Effector memory CD8-positive, alpha-beta T cell (primary cell): ENCODE measurements at regions not wholly inside any gene's neighbourhood (a gene's known extent, or its start where the extent isn't known, plus 50 kb on each side); places are given as distances from the start of the nearest gene placed in this dataset.

Source experiments
- ATAC-seq: fragments of 150-1000 bp; cut with Tn5 transposase; replicated peaks from 2 replicates; pipeline ENCODE4 v1.10.0; 2021; ENCODE audit warnings: mild to moderate bottlenecking, moderate library complexity
- DNase-seq, 3 experiments: peaks; one replicate each; pipeline ENCODE4 v3.0.0; 2021
- H3K27ac Mint-ChIP-seq, 2 donors: one replicate each; pipeline ENCODE4 v1.8.0; 2022; ENCODE audit warnings: mild to moderate bottlenecking in 2 of 2, mixed read lengths in 2 of 2, moderate library complexity in 2 of 2
- H3K27me3 Mint-ChIP-seq, 2 donors: one replicate each; pipeline ENCODE4 v1.8.0; 2022; ENCODE audit warnings: mixed read lengths in 2 of 2
- H3K36me3 Mint-ChIP-seq: one replicate; pipeline ENCODE4 v1.8.0; 2022; ENCODE audit warnings: mild to moderate bottlenecking, moderate library complexity, mixed read lengths; ENCODE audit not compliant: insufficient read depth
- H3K4me1 Mint-ChIP-seq, 2 donors: one replicate each; pipeline ENCODE4 v1.8.0; 2022; ENCODE audit warnings: low read depth in 2 of 2, mixed read lengths in 2 of 2
- H3K4me3 Mint-ChIP-seq, 2 donors: one replicate each; pipeline ENCODE4 v1.8.0; 2022; ENCODE audit warnings: mild to moderate bottlenecking in 2 of 2, mixed read lengths in 2 of 2, moderate library complexity in 2 of 2
- H3K9me3 Mint-ChIP-seq, 2 donors: one replicate each; pipeline ENCODE4 v1.8.0; 2022; ENCODE audit warnings: mixed read lengths in 2 of 2

GRCh38 chr9:14967450-14968321 lies 57.5 kb upstream of the FREM1 start:
- Mint-ChIP-seq H3K36me3 (no peaks in the 10 kb centered on the region), H3K9me3 (peaks cover 0 to 3% of the 10 kb centered on the region in 2 donors), H3K27ac (no peak overlapping the region), H3K4me3 (no peak overlapping the region), H3K27me3 (peaks cover 0 to 10% of the 10 kb centered on the region in 2 donors), H3K4me1 (no peaks in the 10 kb centered on the region)
- no peak for DNase-seq
- no peak for ATAC-seq

DNA sequence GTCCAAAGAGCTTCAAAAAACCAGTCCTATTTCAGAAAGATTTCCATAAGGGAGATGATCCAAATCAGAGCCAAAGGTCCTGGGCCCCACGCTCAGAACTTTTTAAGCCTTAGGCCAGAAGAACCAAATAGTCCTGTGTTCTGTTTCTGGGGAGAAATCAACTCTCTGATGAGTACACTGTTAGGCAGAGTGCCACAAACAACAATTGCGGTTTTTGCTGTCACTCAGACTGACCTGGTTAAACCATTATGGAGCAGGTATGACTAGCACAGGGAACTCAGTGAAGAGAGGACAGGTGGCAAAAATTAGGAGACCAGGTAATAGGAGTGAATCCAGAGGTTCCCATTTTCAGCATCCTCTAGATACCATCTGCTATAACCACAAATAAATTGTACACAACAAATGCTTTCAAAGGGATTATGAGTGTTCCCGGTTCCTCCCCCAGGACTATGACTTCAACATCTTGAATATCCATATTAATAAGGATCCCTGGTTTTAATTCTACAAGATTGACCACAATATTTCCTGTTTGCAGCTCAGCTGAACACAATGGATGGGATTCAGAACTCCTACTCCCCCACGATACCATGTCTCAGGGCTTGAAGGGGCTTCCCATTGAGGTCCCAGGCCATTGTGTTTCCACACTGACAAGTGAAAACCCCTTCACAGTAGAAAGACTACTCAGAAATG lies 52.1 kb upstream of the FREM1 start:
- H3K27me3 Mint-ChIP-seq = peaks cover 0 to 10% of the 10 kb centered on the region in 2 donors

GRCh38 chr9:14961372-14962068 lies 51.3 kb upstream of the FREM1 start:
- H3K4me1 Mint-ChIP-seq = peaks cover 0 to 2% of the 10 kb centered on the region in 2 donors

More for the DNA sequence above, 52.1 kb upstream of the FREM1 start:
- ATAC-seq = no peak
- no peak overlapping the region for H3K27ac Mint-ChIP-seq
- peaks cover 1 to 7% of the 10 kb centered on the region in 2 donors for H3K9me3 Mint-ChIP-seq
- H3K4me1 Mint-ChIP-seq = peaks cover 0 to 2% of the 10 kb centered on the region in 2 donors
- no peak for DNase-seq
- no peaks in the 10 kb centered on the region for H3K36me3 Mint-ChIP-seq
- no peak overlapping the region for H3K4me3 Mint-ChIP-seq

DNA sequence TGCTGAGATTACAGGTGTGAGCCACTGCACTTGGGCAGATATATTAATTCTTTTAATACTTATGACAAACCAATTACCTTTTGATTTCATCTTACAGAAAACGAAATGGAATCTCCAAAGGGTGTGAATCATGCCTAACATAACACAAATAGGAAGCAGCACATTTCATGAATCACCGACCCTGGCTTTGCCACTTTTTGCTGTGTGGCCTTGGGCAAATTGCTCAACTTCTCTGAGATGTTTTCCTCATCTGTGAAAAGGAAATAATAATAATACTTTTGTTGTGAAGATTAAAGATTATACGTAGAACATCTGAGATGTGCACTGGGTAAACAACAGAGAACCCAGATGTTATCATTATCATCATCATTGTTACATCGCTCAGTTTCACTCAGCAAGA lies 50.7 kb upstream of the FREM1 start:
- peaks cover 0 to 6% of the 10 kb centered on the region in 2 donors for H3K27me3 Mint-ChIP-seq
- H3K9me3 Mint-ChIP-seq = peaks cover 1 to 7% of the 10 kb centered on the region in 2 donors
- no peak for ATAC-seq
- H3K4me1 Mint-ChIP-seq = peaks cover 0 to 2% of the 10 kb centered on the region in 2 donors
- H3K4me3 Mint-ChIP-seq = no peak overlapping the region
- H3K36me3 Mint-ChIP-seq = no peaks in the 10 kb centered on the region
- DNase-seq = no peak
- no peak overlapping the region for H3K27ac Mint-ChIP-seq

More at GRCh38 chr9:14961372-14962068, 51.3 kb upstream of the FREM1 start:
- Mint-ChIP-seq H3K36me3 (no peaks in the 10 kb centered on the region), H3K4me3 (peak overlapping the region in 1 of 2 donors; percentile 21), H3K27ac (no peak overlapping the region), H3K27me3 (peaks cover 0 to 10% of the 10 kb centered on the region in 2 donors), H3K9me3 (peaks cover 1 to 7% of the 10 kb centered on the region in 2 donors)
- ATAC-seq = no peak
- no peak for DNase-seq
